Panc1 (cell line): ENCODE measurements at regions not wholly inside any gene's neighbourhood (a gene's known extent, or its start where the extent isn't known, plus 50 kb on each side); places are given as distances from the start of the nearest gene placed in this dataset.
"Not testable (repeated sequence)": the region's sequence is repeated elsewhere in the genome, so short reads cannot be mapped to it uniquely, and the experiment has no call there.

Source experiments
- ATAC-seq: fragments of 200-7000 bp; cut with Tn5 transposase; 2 replicates; pipeline ENCODE4 v1.9.1; 2020; ENCODE audit warnings: mild to moderate bottlenecking, moderate library complexity
- BruUV-seq: library from RNA; stranded (reverse); fragments of 400-500 nt; replicated peaks from 2 replicates; lab custom pipeline; 2021; lab: Mats Ljungman, UMichigan
- CTCF ChIA-PET: fragments of 300-600 bp; sonication (Branson Sonifier 250); formaldehyde crosslinking; loops from one replicate; lab custom pipeline; 2022; ENCODE audit warnings: antibody characterized with exemption; lab: Charles Lee
- POLR2A ChIA-PET: fragments of 300-600 bp; sonication (Branson Sonifier 250); formaldehyde crosslinking; loops from one replicate; lab custom pipeline; 2022; ENCODE audit warnings: antibody characterized with exemption; lab: Charles Lee
- DNase-seq: peaks from one replicate; pipeline ENCODE4 v3.0.0-alpha.2; 2010; ENCODE audit warnings: low read depth, low spot score
- H3K27ac ChIP-seq: 2 replicates; pipeline ENCODE4 v1.5.1; 2011; ENCODE audit warnings: mild to moderate bottlenecking, low read length, inconsistent platforms
- H3K27me3 ChIP-seq: fragments of 200-500 bp; sonication (Bioruptor generic); 2 replicates; pipeline ENCODE4 v1.6.0; 2014; ENCODE audit warnings: low read length, inconsistent platforms; ENCODE audit not compliant: control insufficient read depth, insufficient read depth
- H3K36me3 ChIP-seq: fragments of 200-500 bp; sonication (Bioruptor generic); 2 replicates; pipeline ENCODE4 v1.5.1; 2014; ENCODE audit warnings: inconsistent platforms, mild to moderate bottlenecking, low read length, moderate library complexity; ENCODE audit not compliant: control insufficient read depth, insufficient read depth
- H3K4me1 ChIP-seq: 2 replicates; pipeline ENCODE4 v1.5.1; 2011; ENCODE audit warnings: inconsistent platforms, mild to moderate bottlenecking, low read length, moderate library complexity; ENCODE audit not compliant: control insufficient read depth, insufficient read depth
- H3K4me3 ChIP-seq, 2 experiments: 2 replicates each; pipeline ENCODE4 v1.5.1; 2011 to 2012; ENCODE audit warnings: low read depth in 2 of 2, low read length in 2 of 2, mild to moderate bottlenecking in 2 of 2, inconsistent platforms in 1 of 2, moderate library complexity in 1 of 2
- H3K9me3 ChIP-seq: fragments of 200-500 bp; sonication (Bioruptor generic); 2 replicates; pipeline ENCODE4 v1.5.1; 2014; ENCODE audit warnings: low read depth, mild to moderate bottlenecking, inconsistent platforms, low read length, moderate library complexity; ENCODE audit not compliant: control insufficient read depth, insufficient read depth
- POLR2AphosphoS5 ChIP-seq: IDR thresholded peaks from 2 replicates; pipeline ENCODE4 v1.6.1; 2012; ENCODE audit warnings: mild to moderate bottlenecking, low read depth, low read length, moderate library complexity
- SIN3A ChIP-seq: IDR thresholded peaks from 2 replicates; pipeline ENCODE4 v1.6.1; 2012; ENCODE audit warnings: low read depth, mild to moderate bottlenecking, low read length, moderate library complexity, borderline replicate concordance; ENCODE audit not compliant: insufficient read depth
- TCF7L2 ChIP-seq: IDR thresholded peaks from 2 replicates; pipeline ENCODE4 v1.6.1; 2011; ENCODE audit warnings: mild to moderate bottlenecking, low read depth, low read length, inconsistent platforms
- in situ Hi-C: cut with HindIII; loops from 2 replicates; pipeline ENCODE4 v1.10.0; 2016; ENCODE audit warnings: low sequenced_read_pairs, low pct_unique_long_range_greater_than_20kb
- intact Hi-C: fragments of 100-400 bp; cut with micrococcal nuclease; formaldehyde crosslinking; loops from one replicate; pipeline ENCODE4 v1.10.0; 2022; ENCODE audit not compliant: unreplicated experiment
- TF ChIP-seq, protein P1 (sequence below): fragments of 450-650 bp; IDR thresholded peaks from 2 replicates; pipeline ENCODE4 v1.5.1; 2017; ENCODE audit warnings: mild to moderate bottlenecking
- TF ChIP-seq, protein P2 (sequence below), 2 experiments: IDR thresholded peaks; 2 replicates each; pipeline ENCODE4 v1.6.1; 2011 to 2012; ENCODE audit warnings: low read depth in 2 of 2, control low read depth in 1 of 2, low read length in 1 of 2, mild to moderate bottlenecking in 1 of 2, moderate library complexity in 1 of 2; ENCODE audit not compliant: insufficient read depth in 1 of 2

DNA sequence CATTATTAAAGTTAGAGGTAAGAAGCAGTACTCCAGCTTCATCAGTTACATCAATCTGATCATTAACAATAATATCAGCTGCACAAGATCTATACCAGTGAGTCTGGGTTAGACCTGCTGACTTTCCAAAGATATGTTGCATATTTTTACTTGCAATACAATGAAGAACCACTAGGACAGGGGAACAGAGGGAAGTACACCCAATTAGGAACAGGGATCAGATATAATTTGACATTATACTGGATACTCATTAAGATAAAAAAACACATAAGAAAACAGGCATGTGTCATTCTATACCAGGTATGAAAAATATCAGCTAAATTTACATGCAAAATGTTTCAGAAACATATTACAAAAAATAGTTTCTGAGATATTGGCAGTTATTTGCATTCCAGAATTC lies 995.1 kb upstream of the DDX18 start:
- ATAC-seq: no peak

DNA sequence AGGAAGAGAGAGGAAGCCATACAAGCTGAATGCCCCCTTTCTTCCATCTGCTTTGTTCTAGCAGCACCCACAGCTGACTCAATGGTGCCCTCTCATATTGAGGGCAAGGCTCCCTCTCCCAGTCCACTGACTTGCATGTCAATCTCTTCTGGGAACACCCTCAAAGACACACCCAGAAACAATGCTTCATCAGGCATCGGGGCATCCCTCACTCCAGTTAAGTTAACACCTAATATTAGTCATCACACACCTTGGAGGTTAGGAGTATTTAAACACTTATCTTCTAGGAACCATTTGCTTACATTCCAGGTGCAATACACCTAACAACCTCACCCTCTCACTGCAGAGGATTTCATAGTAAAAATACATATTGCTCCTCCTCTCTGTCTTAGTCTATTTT lies 993.5 kb upstream of the DDX18 start:
- intact Hi-C loops: no loop called here
- TF ChIP-seq, protein P1, sequence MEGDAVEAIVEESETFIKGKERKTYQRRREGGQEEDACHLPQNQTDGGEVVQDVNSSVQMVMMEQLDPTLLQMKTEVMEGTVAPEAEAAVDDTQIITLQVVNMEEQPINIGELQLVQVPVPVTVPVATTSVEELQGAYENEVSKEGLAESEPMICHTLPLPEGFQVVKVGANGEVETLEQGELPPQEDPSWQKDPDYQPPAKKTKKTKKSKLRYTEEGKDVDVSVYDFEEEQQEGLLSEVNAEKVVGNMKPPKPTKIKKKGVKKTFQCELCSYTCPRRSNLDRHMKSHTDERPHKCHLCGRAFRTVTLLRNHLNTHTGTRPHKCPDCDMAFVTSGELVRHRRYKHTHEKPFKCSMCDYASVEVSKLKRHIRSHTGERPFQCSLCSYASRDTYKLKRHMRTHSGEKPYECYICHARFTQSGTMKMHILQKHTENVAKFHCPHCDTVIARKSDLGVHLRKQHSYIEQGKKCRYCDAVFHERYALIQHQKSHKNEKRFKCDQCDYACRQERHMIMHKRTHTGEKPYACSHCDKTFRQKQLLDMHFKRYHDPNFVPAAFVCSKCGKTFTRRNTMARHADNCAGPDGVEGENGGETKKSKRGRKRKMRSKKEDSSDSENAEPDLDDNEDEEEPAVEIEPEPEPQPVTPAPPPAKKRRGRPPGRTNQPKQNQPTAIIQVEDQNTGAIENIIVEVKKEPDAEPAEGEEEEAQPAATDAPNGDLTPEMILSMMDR: no peak
- TF ChIP-seq TCF7L2 (no peak), POLR2AphosphoS5 (no peak), SIN3A (no peak)
- TF ChIP-seq, protein P2, sequence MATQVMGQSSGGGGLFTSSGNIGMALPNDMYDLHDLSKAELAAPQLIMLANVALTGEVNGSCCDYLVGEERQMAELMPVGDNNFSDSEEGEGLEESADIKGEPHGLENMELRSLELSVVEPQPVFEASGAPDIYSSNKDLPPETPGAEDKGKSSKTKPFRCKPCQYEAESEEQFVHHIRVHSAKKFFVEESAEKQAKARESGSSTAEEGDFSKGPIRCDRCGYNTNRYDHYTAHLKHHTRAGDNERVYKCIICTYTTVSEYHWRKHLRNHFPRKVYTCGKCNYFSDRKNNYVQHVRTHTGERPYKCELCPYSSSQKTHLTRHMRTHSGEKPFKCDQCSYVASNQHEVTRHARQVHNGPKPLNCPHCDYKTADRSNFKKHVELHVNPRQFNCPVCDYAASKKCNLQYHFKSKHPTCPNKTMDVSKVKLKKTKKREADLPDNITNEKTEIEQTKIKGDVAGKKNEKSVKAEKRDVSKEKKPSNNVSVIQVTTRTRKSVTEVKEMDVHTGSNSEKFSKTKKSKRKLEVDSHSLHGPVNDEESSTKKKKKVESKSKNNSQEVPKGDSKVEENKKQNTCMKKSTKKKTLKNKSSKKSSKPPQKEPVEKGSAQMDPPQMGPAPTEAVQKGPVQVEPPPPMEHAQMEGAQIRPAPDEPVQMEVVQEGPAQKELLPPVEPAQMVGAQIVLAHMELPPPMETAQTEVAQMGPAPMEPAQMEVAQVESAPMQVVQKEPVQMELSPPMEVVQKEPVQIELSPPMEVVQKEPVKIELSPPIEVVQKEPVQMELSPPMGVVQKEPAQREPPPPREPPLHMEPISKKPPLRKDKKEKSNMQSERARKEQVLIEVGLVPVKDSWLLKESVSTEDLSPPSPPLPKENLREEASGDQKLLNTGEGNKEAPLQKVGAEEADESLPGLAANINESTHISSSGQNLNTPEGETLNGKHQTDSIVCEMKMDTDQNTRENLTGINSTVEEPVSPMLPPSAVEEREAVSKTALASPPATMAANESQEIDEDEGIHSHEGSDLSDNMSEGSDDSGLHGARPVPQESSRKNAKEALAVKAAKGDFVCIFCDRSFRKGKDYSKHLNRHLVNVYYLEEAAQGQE (IDR thresholded peaks at IDR 0.05; ENCODE audit: insufficient read depth in 1 of 2, low read depth in 2 of 2, low read length in 1 of 2): no peak
- Histone ChIP-seq H3K36me3 (no peaks in the 10 kb centered on the region), H3K4me1 (no peaks in the 10 kb centered on the region), H3K27ac (no peak overlapping the region), H3K27me3 (no peaks in the 10 kb centered on the region), H3K4me3 (no peak overlapping the region), H3K9me3 (no peaks in the 10 kb centered on the region)
- ATAC-seq (no peak), DNase-seq (no peak)
- ChIA-PET POLR2A (no interaction called here), CTCF (no interaction called here)
- in situ Hi-C loops: no loop called here
- no TSS peak for BruUV-seq

More for the DNA sequence above, 995.1 kb upstream of the DDX18 start:
- Histone ChIP-seq H3K9me3 (no peaks in the 10 kb centered on the region), H3K27ac (no peak overlapping the region), H3K27me3 (no peaks in the 10 kb centered on the region), H3K4me3 (no peak overlapping the region), H3K4me1 (no peaks in the 10 kb centered on the region), H3K36me3 (no peaks in the 10 kb centered on the region)
- in situ Hi-C loops (no loop called here), intact Hi-C loops (no loop called here)
- BruUV-seq: no TSS peak
- no peak for DNase-seq
- ChIA-PET CTCF (no interaction called here), POLR2A (no interaction called here)
- TF ChIP-seq POLR2AphosphoS5 (no peak), SIN3A (no peak)

DNA sequence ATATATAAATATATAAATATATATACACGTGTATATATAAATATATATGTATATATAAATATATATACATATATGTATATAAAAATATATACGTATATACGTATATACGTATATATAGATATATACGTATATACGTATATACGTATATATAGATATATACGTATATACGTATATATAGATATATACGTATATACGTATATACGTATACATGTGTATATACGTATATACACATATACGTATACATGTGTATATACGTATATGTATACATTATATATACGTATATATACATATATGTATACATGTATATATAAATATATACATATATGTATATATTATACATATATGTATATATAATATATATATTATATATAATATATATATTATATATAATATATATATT lies 984.9 kb upstream of the DDX18 start:
- CTCF ChIA-PET, H3K27me3 ChIP-seq, in situ Hi-C loops, H3K27ac ChIP-seq, intact Hi-C loops, H3K4me1 ChIP-seq, DNase-seq, POLR2A ChIA-PET, H3K4me3 ChIP-seq, H3K36me3 ChIP-seq, H3K9me3 ChIP-seq, BruUV-seq, ATAC-seq: not testable (repeated sequence)
